HG03097 (cell line): ENCODE measurements at regions not wholly inside any gene's neighbourhood (a gene's known extent, or its start where the extent isn't known, plus 50 kb on each side); places are given as distances from the start of the nearest gene placed in this dataset.
"Not testable (repeated sequence)": the region's sequence is repeated elsewhere in the genome, so short reads cannot be mapped to it uniquely, and the experiment has no call there.

Experiments
- ATAC-seq: cut with Tn5 transposase; IDR thresholded peaks from one replicate; pipeline ENCODE4 v1.9.1; 2021; ENCODE audit not compliant: unreplicated experiment, low FRiP score

GRCh38 chr12:13924286-13924685 lies 57.1 kb downstream of the GRIN2B start:
- ATAC-seq: no peak

DNA sequence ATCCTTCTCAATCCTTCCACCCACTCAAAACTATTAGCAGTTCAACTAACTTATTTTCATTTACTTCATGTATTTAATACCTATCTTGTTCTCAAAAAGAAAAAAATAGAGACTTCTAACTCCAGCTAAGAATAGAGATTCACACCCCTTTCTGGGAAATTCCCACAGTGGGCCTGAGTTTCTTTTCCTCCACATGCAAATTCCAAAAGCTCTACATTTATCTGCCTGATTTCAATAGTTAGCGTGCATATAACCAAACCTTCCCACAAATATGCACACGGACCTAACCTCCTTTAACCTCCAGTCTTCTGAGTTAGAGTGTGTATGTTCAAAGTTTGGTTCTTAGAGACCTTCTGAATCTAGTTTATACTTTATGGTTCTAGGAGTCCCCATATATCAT lies 62.5 kb downstream of the GRIN2B start:
- no peak for ATAC-seq

GRCh38 chr12:13915096-13915495 lies 66.3 kb downstream of the GRIN2B start:
- no peak for ATAC-seq

- ATAC-seq: no peak
These were observed 68.0 kb downstream of the GRIN2B start for GRCh38 chr12:13913371-13913770.

DNA sequence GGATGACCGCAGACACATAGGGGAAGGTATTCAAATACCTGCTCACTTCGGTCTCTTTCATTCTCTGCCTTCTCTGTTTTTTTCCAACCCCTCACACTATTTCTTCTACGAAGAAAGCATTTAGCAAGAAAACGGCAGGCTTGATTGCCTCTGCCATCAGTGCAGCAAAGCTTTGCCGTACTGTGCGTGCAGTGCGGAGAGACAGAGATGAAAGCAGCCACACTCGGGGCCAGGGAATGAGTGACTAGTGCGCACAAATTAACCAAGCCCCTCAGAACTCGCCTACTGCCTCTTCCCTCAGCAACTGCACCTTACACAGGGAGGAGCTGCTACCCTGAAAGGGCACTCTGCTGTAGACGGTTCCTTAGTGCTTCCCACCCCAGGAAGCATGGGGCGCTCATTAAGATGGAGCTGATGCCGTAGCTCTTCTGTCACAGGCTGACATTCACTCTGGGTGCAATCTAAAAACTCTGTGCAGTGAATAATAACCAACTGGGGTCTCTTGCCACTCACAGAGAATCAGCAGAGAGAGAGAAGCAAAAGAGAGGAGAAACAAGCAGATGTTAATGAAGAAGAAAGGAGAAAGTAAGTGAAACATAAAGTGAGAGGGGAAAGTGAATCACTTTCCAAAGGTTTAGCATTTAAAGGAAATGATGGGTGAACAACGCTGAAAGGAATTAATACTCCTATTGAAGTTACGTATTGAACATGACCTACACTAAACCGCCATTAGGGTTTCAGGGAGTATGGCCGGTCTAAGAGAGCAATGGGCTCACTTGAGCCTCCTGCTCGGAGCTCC lies 69.4 kb downstream of the GRIN2B start:
- ATAC-seq: no peak

GRCh38 chr12:13905794-13906193 lies 75.6 kb downstream of the GRIN2B start:
- ATAC-seq: no peak

DNA sequence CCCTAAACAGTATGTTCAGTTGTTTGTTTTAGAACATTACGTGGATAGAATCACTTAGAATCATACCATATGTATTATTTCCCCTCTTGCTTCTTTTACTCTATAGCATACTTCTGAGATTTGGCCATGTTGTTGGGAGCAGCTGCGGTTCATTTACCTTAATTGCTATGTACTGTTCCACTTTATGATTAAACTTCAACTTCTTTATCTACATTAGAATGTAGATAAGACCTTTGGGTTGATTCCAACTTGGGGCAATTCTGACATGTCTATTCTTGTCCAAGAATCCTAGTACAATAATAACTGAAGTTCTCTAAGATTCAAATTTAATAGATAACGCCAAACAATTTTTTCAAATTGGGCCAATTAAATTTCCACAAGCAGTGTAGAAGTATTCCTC lies 80.7 kb downstream of the GRIN2B start:
- no peak for ATAC-seq

- ATAC-seq: not testable (repeated sequence)
These were observed 83.0 kb downstream of the GRIN2B start for GRCh38 chr12:13898387-13898786.

DNA sequence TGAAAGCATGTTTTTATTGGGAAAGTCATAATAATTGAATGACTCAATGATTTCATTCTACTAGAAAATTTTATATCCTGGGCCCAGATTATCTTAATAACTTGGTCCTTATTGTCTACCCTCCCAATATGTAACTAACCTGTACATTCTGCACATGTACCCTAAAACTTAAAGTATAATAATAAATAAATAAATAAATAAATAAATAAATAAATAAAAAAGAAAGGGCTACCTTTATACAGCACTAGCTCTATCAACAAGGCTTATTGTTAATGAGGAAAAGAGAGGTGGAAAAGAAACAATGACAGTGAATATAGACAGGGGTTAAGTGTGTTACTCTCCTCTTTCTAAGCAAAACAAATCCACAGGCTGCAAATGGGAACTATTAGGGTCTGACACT lies 83.6 kb downstream of the GRIN2B start:
- no peak for ATAC-seq

- ATAC-seq: no peak
These were observed 85.3 kb downstream of the GRIN2B start for GRCh38 chr12:13896063-13896626.

DNA sequence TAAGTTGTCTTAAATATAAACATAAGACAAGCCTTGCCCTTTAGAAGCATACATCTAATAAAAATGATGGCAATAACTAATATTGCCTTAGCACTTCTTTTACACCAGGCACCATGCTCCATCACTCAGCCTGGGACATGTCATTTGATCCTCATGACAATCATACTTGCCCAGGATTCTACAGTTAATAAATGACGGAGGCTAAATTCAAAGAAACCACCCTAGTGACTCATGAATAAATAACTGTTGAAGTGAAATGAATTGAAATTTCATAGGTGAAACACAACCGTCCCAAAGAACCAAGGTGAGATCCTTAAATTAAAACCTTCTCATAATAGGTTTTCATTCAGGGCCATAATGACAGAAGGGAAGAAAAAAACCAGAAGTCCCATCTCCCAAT lies 89.5 kb downstream of the GRIN2B start:
- no peak for ATAC-seq

GRCh38 chr12:13890943-13891342 lies 90.5 kb downstream of the GRIN2B start:
- ATAC-seq: no peak

GRCh38 chr12:13887779-13888388 lies 93.5 kb downstream of the GRIN2B start:
- ATAC-seq: no peak

- no peak for ATAC-seq
These were observed 99.2 kb downstream of the GRIN2B start for GRCh38 chr12:13882176-13882575.

GRCh38 chr12:13880613-13881012 lies 100.8 kb downstream of the GRIN2B start:
- no peak for ATAC-seq

- no peak for ATAC-seq
These were observed 105.7 kb downstream of the GRIN2B start for GRCh38 chr12:13875744-13876143.

DNA sequence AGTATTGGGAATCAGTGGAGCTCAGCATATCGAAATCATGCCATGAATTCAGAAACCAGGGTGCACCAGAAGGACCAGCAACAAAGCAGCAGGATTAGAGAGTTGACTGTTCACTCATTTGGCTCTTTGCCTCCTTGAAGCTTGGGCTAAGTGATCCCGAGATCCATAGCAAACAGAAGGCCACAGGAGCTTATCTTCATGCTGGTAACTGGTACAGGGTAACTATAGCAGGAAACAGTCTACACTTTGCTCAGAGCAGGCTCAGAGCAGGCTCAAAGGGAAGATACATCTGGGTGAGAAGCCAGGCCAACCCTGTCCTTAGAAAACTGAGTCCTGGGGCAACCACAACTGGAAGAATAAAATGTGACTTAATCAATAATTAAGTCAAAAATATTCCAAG lies 111.1 kb downstream of the GRIN2B start:
- ATAC-seq: no peak

DNA sequence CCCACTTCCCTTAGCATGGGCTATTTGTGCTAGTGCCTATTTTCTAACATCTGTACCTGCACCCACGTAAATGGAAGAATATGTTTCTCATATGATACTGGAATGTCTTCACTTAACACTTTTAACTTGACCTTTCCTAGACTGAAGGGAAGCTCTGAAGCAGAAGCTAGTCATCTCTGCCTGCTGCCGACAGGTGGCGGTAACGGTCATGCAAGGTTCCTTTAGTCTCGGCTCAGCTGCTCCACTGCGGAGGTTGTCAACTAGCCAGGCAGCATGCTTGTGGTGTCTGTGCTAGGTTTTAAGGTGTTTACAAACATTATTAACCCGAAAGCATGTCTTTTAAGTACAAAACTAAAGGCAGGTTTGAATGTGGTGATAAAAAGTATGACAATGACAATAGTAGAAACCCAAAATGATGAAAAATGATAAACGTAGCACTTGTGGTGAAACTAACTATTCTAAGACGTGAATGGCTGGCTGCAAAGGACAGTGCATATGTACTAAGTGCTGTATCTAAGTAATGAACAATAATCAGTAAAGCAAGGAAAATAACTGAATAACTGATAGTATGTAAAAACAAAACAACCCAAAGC lies 117.2 kb downstream of the GRIN2B start:
- ATAC-seq: peak; percentile 68

DNA sequence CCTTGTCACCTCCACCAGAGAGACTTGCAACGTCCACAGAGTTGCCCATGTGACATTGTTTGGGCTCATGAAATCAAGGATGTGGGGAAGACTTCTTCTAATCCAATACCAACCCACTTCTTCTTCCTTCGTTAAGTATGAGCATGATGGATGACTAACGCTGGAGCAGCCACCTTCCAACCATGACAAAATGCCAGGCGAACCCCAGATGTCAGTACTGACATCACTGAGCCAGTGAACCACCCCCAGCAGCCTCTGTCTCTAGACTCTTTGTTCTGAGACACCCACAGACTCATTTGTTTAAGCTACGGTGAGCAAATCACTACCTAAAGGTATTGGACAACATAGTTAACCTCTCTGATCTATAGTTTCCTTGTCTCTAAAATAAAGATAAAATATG lies 123.7 kb downstream of the GRIN2B start:
- no peak for ATAC-seq

GRCh38 chr12:13853471-13853870 lies 127.9 kb downstream of the GRIN2B start:
- no peak for ATAC-seq

DNA sequence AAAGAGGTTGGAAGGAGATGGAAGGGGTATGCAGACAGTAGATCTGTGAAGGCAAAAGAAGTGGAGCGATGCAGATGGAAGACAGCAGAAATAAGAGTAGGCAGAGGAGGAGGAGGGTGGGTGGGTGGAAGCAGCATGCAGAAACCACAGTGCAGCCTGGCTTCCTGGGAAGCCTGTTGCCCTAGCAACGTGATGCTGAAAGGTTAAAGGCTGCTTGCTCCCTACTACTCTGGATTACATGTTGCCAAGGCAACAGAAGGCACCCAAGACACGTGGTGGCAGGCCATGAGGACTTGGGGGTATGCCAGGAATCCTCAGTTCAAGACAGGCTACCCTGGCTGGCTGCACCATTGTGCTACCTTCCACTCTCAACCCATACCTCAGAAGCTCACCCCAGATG lies 129.6 kb downstream of the GRIN2B start:
- ATAC-seq: no peak

GRCh38 chr12:13849456-13849855 lies 131.9 kb downstream of the GRIN2B start:
- no peak for ATAC-seq
